Left lung (tissue), 4 donors: ENCODE measurements at regions not wholly inside any gene's neighbourhood (a gene's known extent, or its start where the extent isn't known, plus 50 kb on each side); places are given as distances from the start of the nearest gene placed in this dataset.

ENCODE experiments used
- ATAC-seq: fragments of 200-7000 bp; cut with Tn5 transposase; one replicate; pipeline ENCODE4 v1.9.1; 2020; ENCODE audit warnings: moderate library complexity
- DNase-seq, 4 donors: peaks; one replicate each; pipeline ENCODE4 v3.0.0-alpha.2; 2013 to 2020
- H3K27ac ChIP-seq, 2 donors: fragments of 200-600 bp; sonication (generic) in 1 of 2; one replicate each; pipeline versions ENCODE4 v1.5.0 to v1.8.0; 2020 to 2021
- H3K27me3 ChIP-seq, 2 donors: fragments of 200-600 bp; sonication (generic) in 1 of 2; one replicate each; pipeline versions ENCODE4 v1.5.0 to v1.8.0; 2020 to 2021
- H3K36me3 ChIP-seq, 2 donors: fragments of 200-600 bp; sonication (generic) in 1 of 2; one replicate each; pipeline versions ENCODE4 v1.5.0 to v1.8.0; 2020 to 2021
- H3K4me1 ChIP-seq, 2 donors: fragments of 200-600 bp; one replicate each; pipeline ENCODE4 v1.8.0; 2021
- H3K4me3 ChIP-seq, 2 donors: fragments of 200-600 bp; sonication (generic) in 1 of 2; one replicate each; pipeline versions ENCODE4 v1.5.0 to v1.8.0; 2020 to 2021; ENCODE audit warnings: mild to moderate bottlenecking in 1 of 2
- H3K9me3 ChIP-seq, 2 donors: fragments of 200-600 bp; sonication (generic) in 1 of 2; one replicate each; pipeline versions ENCODE4 v1.5.0 to v1.8.0; 2020 to 2021
- CTCF ChIP-seq, 2 donors: fragments of 200-600 bp; sonication (generic) in 1 of 2; IDR thresholded peaks; one replicate each; pipeline versions ENCODE4 v1.5.0 to v1.8.0; 2021; ENCODE audit warnings: antibody characterized with exemption in 2 of 2
- intact Hi-C, 2 donors: fragments of 100-400 bp; cut with DNase I; formaldehyde crosslinking; loops; one replicate each; pipeline versions ENCODE4 v1.11.2 to v1.14.2; 2022
- donor health status: DM: no; HTN: yes; CAD: no.
- donor health status: DM: no; HTN: no; CAD: no.

- ATAC-seq (no peak), DNase-seq (no peak)
- H3K27ac ChIP-seq, result no peak overlapping the region
- H3K27me3 ChIP-seq, result no peaks in the 10 kb centered on the region
- H3K4me3 ChIP-seq, result no peak overlapping the region
- TF ChIP-seq CTCF (IDR thresholded peaks at IDR 0.05), result no peak
- intact Hi-C loops, result no loop called here
- no peaks in the 10 kb centered on the region for H3K9me3 ChIP-seq
- H3K36me3 ChIP-seq, result no peaks in the 10 kb centered on the region
- no peaks in the 10 kb centered on the region for H3K4me1 ChIP-seq
Observed at GRCh38 chr18:59814891-59815290, 84.9 kb upstream of the PMAIP1 start.

DNA sequence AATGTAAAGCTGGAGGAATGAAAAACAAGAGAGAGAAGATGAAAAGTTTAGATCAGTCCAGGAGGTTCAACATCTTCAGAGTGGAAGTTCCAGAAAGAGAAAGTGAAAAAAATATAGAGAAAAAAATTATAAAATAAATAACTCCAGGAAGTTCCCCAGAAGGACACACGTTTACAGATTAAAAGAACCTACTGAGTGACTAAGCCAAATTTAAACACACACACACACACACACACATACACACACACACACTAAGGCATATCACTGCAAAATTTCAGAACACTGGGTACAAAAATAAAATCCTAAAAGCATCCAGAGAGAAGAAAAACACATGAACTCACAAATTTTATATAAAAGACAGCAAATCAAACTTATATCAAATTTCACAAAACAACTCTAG, 85.9 kb upstream of the PMAIP1 start:
- H3K36me3 ChIP-seq, result no peaks in the 10 kb centered on the region
- H3K9me3 ChIP-seq, result no peaks in the 10 kb centered on the region
- H3K27me3 ChIP-seq, result no peaks in the 10 kb centered on the region
- intact Hi-C loops, result no loop called here
- DNase-seq (no peak), ATAC-seq (no peak)
- H3K27ac ChIP-seq, result no peak overlapping the region
- TF ChIP-seq CTCF (IDR thresholded peaks at IDR 0.05), result no peak
- H3K4me3 ChIP-seq, result no peak overlapping the region
- no peaks in the 10 kb centered on the region for H3K4me1 ChIP-seq

DNA sequence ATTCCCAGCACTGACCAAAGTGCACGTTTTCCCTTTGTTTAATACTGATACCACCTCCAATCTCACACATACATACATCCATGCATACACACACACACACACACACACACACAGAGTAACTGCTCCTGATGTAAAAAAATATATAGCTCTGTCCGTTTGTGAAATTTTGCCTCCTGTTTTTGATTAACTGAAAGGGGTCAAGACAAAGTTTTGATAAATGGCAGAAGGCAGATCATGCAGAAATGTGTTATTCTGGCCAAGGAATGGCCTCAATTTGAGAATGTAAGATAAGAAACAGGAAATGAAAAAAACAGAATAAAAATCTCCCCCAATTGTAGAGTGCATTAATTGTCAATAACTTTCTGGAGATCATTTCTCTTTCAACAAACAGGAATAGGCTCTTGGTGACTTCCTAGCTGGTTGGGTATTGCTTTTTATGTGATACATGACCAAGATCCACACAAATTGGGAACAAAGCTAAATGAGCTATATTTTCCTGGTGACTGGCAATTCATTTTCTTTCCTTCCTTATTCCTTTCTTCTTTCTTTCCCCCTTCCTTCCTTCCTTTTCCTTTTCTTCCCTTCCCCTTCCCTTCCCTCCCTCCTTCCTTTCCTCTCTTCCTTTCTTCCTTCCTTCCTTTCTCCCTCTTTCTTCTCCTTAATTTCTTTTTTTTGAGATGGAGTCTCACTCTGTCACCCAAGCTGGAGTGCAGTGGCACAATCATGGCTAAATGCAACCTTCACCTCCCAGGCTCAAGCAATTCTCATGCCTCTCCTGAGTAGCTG, 88.9 kb upstream of the PMAIP1 start:
- H3K27me3 ChIP-seq, result no peaks in the 10 kb centered on the region
- H3K4me1 ChIP-seq, result no peaks in the 10 kb centered on the region
- no peaks in the 10 kb centered on the region for H3K9me3 ChIP-seq
- no peak overlapping the region for H3K4me3 ChIP-seq
- DNase-seq (no peak), ATAC-seq (no peak)
- H3K27ac ChIP-seq, result no peak overlapping the region
- no peaks in the 10 kb centered on the region for H3K36me3 ChIP-seq
- no peak for TF ChIP-seq CTCF (IDR thresholded peaks at IDR 0.05)
- intact Hi-C loops, result no loop called here

DNA sequence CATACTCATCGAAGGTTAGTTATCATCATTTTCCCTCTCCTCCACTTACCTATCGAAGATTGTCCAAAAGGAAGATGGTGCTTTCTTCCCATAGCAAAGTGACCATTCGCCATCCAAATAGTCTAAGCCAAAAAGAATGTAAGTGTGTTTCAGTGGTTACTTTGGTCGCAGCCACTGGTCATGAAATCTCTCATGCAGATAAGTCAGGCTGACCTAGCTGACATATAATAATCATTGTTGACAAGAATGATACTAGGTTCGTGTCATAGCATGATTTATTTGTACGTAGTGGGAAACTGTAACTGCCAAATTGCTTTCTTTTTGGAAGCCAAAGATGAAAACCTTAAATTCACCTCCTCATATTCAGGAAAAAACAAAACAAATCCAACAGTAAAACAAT, 89.6 kb upstream of the PMAIP1 start:
- no peaks in the 10 kb centered on the region for H3K4me1 ChIP-seq
- ATAC-seq, result no peak
- no peaks in the 10 kb centered on the region for H3K36me3 ChIP-seq
- no peak for TF ChIP-seq CTCF (IDR thresholded peaks at IDR 0.05)
- H3K4me3 ChIP-seq, result no peak overlapping the region
- no peak overlapping the region for H3K27ac ChIP-seq
- H3K9me3 ChIP-seq, result no peaks in the 10 kb centered on the region
- intact Hi-C loops, result no loop called here
- H3K27me3 ChIP-seq, result no peaks in the 10 kb centered on the region
- no peak for DNase-seq

- ATAC-seq (no peak), DNase-seq (no peak)
- no peaks in the 10 kb centered on the region for H3K36me3 ChIP-seq
- intact Hi-C loops, result no loop called here
- TF ChIP-seq CTCF (IDR thresholded peaks at IDR 0.05), result no peak
- no peaks in the 10 kb centered on the region for H3K27me3 ChIP-seq
- no peak overlapping the region for H3K27ac ChIP-seq
- H3K4me1 ChIP-seq, result no peaks in the 10 kb centered on the region
- H3K9me3 ChIP-seq, result no peaks in the 10 kb centered on the region
- H3K4me3 ChIP-seq, result no peak overlapping the region
Observed at GRCh38 chr18:59802031-59802430, 97.8 kb upstream of the PMAIP1 start.
